AG04450 (cell line): ENCODE measurements at regions not wholly inside any gene's neighbourhood (a gene's known extent, or its start where the extent isn't known, plus 50 kb on each side); places are given as distances from the start of the nearest gene placed in this dataset.

Experiments
- CTCF ChIA-PET: fragments of 300-600, 350-600 bp; formaldehyde crosslinking; extraction: SDS; loops from one replicate; lab custom pipeline; 2022; ENCODE audit warnings: antibody characterized with exemption, inconsistent platforms; lab: Charles Lee
- POLR2A ChIA-PET: fragments of 350-600 bp; formaldehyde crosslinking; extraction: SDS; loops from one replicate; lab custom pipeline; 2021; ENCODE audit warnings: antibody characterized with exemption, inconsistent platforms; lab: Yijun Ruan, JAX
- DNase-seq: peaks from one replicate; pipeline ENCODE4 v3.0.0-alpha.2; 2011; ENCODE audit warnings: low read depth, low spot score
- H3K27ac ChIP-seq: one replicate; pipeline ENCODE4 v1.5.1; 2012; ENCODE audit warnings: low read depth, low read length, control low read depth
- H3K27me3 ChIP-seq: one replicate; pipeline ENCODE4 v1.6.0; 2012; ENCODE audit warnings: low read length; ENCODE audit not compliant: control insufficient read depth, insufficient read depth
- H3K4me3 ChIP-seq: 2 replicates; pipeline ENCODE4 v1.5.1; 2011; ENCODE audit warnings: mild to moderate bottlenecking, low read depth, low read length, control low read depth
- H3K9me3 ChIP-seq: 2 replicates; pipeline ENCODE4 v1.5.1; 2012; ENCODE audit warnings: low read length; ENCODE audit not compliant: control insufficient read depth, insufficient read depth
- CTCF ChIP-seq: IDR thresholded peaks from 2 replicates; pipeline ENCODE4 v1.5.1; 2011; ENCODE audit warnings: low read depth, low read length, control low read depth, inconsistent platforms

- Histone ChIP-seq H3K9me3 (no peaks in the 10 kb centered on the region), H3K27ac (no peak overlapping the region), H3K4me3 (no peak overlapping the region), H3K27me3 (no peaks in the 10 kb centered on the region)
- no peak for DNase-seq
- no peak for TF ChIP-seq CTCF
- ChIA-PET POLR2A (no interaction called here), CTCF (interaction anchor here (1.6 kb wide), 1 partner anchor 31 kb away, joined by 4 read pairs; no protein-coding TSS in a partner anchor)
Observed at GRCh38 chr2:196368546-196369225, 197.3 kb upstream of the STK17B start.

DNA sequence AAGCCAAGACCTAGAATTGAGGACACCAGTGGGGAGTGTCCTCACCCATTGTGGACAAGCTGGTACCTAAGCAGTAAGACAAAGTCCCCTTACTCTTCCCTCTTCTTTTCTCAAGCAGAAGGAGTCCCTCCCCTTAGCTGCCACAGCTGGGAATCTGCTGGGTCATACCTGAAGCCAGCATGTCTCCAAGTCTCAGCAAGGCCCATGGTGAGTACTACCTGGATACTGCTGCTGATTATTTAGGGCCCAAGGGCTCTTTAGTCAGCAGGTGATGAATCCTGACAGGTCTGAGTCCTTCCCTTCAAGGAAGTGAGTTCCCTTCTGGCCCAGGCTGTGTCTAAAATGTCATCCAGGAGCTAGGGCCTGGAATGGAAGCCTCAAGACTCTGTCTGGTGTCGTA lies 198.6 kb upstream of the STK17B start:
- H3K27ac ChIP-seq = no peak overlapping the region
- DNase-seq = no peak
- H3K4me3 ChIP-seq = no peak overlapping the region
- TF ChIP-seq CTCF = no peak
- H3K9me3 ChIP-seq = no peaks in the 10 kb centered on the region
- H3K27me3 ChIP-seq = no peaks in the 10 kb centered on the region
- CTCF ChIA-PET = interaction anchor here (1.6 kb wide), 1 partner anchor 32 kb away, joined by 4 read pairs; no protein-coding TSS in a partner anchor
- POLR2A ChIA-PET = no interaction called here

DNA sequence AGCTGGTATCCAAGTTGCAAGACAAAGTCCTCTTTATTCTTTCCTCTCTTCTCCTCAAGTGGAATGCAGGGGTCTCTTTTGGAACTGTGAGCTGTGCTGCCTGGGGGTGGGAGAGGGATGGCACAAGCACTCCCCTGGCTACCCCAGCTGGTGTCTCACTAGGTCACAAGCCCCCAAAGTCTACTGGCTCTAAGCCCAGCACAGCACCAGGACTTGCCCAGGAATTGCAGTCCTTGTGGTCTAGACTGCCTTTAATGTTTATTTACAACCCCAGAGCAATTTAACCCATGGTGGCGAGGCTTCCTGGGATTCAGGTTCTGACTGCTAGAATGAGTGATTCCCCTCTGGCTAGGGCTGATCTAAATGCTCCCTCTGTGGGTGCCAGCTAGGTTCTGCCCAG lies 199.0 kb upstream of the STK17B start:
- TF ChIP-seq CTCF = no peak
- Histone ChIP-seq H3K27me3 (no peaks in the 10 kb centered on the region), H3K4me3 (no peak overlapping the region), H3K9me3 (no peaks in the 10 kb centered on the region), H3K27ac (no peak overlapping the region)
- CTCF ChIA-PET = no interaction called here
- no peak for DNase-seq
- POLR2A ChIA-PET = no interaction called here

- H3K4me3 ChIP-seq = no peak overlapping the region
- no peak for TF ChIP-seq CTCF
- H3K27ac ChIP-seq = no peak overlapping the region
- no peaks in the 10 kb centered on the region for H3K9me3 ChIP-seq
- H3K27me3 ChIP-seq = no peaks in the 10 kb centered on the region
- no peak for DNase-seq
- ChIA-PET POLR2A (no interaction called here), CTCF (interaction anchor here (2.2 kb wide), 1 partner anchor 8 kb away, joined by 7 read pairs; no protein-coding TSS in a partner anchor)
Observed at GRCh38 chr2:196372276-196372809, 201.0 kb upstream of the STK17B start.
